Adrenal gland (tissue), 5 donors: ENCODE measurements at regions not wholly inside any gene's neighbourhood (a gene's known extent, or its start where the extent isn't known, plus 50 kb on each side); places are given as distances from the start of the nearest gene placed in this dataset.

ENCODE experiments used
- POLR2A ChIP-seq, 2 donors: fragments of 450-650 bp; IDR thresholded peaks; one replicate each; pipeline ENCODE4 v1.6.1; 2017; ENCODE audit warnings: antibody characterized with exemption in 2 of 2, mild to moderate bottlenecking in 2 of 2, moderate library complexity in 1 of 2
- TF ChIP-seq, protein P1 (sequence below), 6 experiments: fragments of 450-650 bp in 4 of 6; fragments of 200-600 bp in 2 of 6; sonication (generic) in 1 of 6; IDR thresholded peaks; 1 replicate in 5 of 6; 2 replicates in 1 of 6; pipeline versions ENCODE4 v1.5.1 to v1.8.0; 2016 to 2021; ENCODE audit warnings: antibody characterized with exemption in 6 of 6, mild to moderate bottlenecking in 2 of 6, moderate library complexity in 1 of 6
- donor health status: DM: no; HTN: no; CAD: no.

DNA sequence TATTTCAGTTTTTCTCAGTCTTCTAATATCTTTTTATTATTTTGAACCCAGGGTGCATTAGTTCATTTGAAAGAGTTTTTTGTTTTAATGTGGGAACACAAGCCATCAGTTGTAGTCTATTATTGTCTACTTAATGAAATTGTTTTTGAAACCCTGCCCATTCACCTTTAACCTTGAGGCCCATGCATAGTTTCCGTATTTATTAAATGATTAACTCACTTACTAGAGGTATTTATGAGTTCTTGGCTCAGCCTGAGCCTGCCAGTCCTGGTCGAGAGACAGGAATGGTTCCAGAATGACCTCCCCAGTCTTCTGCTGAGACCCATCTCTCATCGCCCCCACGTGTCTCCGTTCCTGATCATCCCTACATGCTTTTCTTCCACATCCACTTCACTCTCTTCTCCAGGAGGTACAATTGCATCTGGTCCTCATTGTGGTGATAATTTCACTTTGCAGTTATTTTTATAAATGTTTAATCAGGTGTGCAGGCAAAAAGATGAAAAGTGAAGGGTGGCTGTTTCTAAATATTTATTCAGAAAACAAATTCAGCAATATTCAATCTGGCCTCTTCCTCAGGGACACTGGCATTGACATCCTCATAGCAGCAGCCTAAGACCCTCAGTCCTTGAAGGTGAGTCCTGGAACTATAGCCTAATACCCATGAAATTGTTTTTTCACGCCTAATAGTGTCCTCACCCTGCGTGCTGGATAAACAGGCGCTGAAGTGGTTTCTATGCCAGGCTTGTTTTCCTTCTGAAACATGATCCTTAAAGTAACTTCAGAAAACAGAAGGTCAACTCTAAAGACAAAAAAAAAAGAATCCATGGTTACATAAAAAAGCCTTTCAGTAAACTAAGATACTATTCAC, 112.8 kb downstream of the KDR start:
- TF ChIP-seq, protein P1, sequence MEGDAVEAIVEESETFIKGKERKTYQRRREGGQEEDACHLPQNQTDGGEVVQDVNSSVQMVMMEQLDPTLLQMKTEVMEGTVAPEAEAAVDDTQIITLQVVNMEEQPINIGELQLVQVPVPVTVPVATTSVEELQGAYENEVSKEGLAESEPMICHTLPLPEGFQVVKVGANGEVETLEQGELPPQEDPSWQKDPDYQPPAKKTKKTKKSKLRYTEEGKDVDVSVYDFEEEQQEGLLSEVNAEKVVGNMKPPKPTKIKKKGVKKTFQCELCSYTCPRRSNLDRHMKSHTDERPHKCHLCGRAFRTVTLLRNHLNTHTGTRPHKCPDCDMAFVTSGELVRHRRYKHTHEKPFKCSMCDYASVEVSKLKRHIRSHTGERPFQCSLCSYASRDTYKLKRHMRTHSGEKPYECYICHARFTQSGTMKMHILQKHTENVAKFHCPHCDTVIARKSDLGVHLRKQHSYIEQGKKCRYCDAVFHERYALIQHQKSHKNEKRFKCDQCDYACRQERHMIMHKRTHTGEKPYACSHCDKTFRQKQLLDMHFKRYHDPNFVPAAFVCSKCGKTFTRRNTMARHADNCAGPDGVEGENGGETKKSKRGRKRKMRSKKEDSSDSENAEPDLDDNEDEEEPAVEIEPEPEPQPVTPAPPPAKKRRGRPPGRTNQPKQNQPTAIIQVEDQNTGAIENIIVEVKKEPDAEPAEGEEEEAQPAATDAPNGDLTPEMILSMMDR (IDR thresholded peaks at IDR 0.05): no peak
- TF ChIP-seq POLR2A (IDR thresholded peaks at IDR 0.05): no peak
